ENCODE measurements at regions not wholly inside any gene's neighbourhood (a gene's known extent, or its start where the extent isn't known, plus 50 kb on each side); places are given as distances from the start of the nearest gene placed in this dataset.
"Not testable (repeated sequence)": the region's sequence is repeated elsewhere in the genome, so short reads cannot be mapped to it uniquely, and the experiment has no call there.

GRCh38 chr1:188137221-188137620 lies 1308.5 kb downstream of the PLA2G4A start:
- DNase-seq (ENCODE audit: low read depth, low spot score): no peak

- DNase-seq (ENCODE audit: low read depth, low spot score): no peak
Measured at GRCh38 chr1:188140958-188141357, 1312.2 kb downstream of the PLA2G4A start.

GRCh38 chr1:188154196-188154595 lies 1325.4 kb downstream of the PLA2G4A start:
- DNase-seq (ENCODE audit: low read depth, low spot score): no peak

GRCh38 chr1:188154761-188155160 lies 1326.0 kb downstream of the PLA2G4A start:
- no peak for DNase-seq (ENCODE audit: low read depth, low spot score)

- DNase-seq (ENCODE audit: low read depth, low spot score): no peak
Measured at GRCh38 chr1:188155261-188155660, 1326.5 kb downstream of the PLA2G4A start.

- no peak for DNase-seq (ENCODE audit: low read depth, low spot score)
Measured at GRCh38 chr1:188164459-188164858, 1335.7 kb downstream of the PLA2G4A start.

GRCh38 chr1:188166654-188167053 lies 1337.9 kb downstream of the PLA2G4A start:
- DNase-seq (ENCODE audit: low read depth, low spot score): no peak

GRCh38 chr1:188169971-188170370 lies 1341.2 kb downstream of the PLA2G4A start:
- no peak for DNase-seq (ENCODE audit: low read depth, low spot score)

- DNase-seq (ENCODE audit: low read depth, low spot score): no peak
Measured at GRCh38 chr1:188170411-188170810, 1341.7 kb downstream of the PLA2G4A start.

- DNase-seq (ENCODE audit: low read depth, low spot score): no peak
Measured at GRCh38 chr1:188170935-188171334, 1342.2 kb downstream of the PLA2G4A start.

GRCh38 chr1:188182063-188182462 lies 1353.3 kb downstream of the PLA2G4A start:
- DNase-seq (ENCODE audit: low read depth, low spot score): not testable (repeated sequence)

GRCh38 chr1:188188317-188188716 lies 1359.6 kb downstream of the PLA2G4A start:
- DNase-seq (ENCODE audit: low read depth, low spot score): no peak

GRCh38 chr1:188194916-188195315 lies 1366.2 kb downstream of the PLA2G4A start:
- no peak for DNase-seq (ENCODE audit: low read depth, low spot score)

- DNase-seq (ENCODE audit: low read depth, low spot score): no peak
Measured at GRCh38 chr1:188218289-188218688, 1389.5 kb downstream of the PLA2G4A start.

- no peak for DNase-seq (ENCODE audit: low read depth, low spot score)
Measured at GRCh38 chr1:188220051-188220450, 1391.3 kb downstream of the PLA2G4A start.

- no peak for DNase-seq (ENCODE audit: low read depth, low spot score)
Measured at GRCh38 chr1:188224263-188224662, 1395.5 kb downstream of the PLA2G4A start.

GRCh38 chr1:188225975-188226374 lies 1397.2 kb downstream of the PLA2G4A start:
- no peak for DNase-seq (ENCODE audit: low read depth, low spot score)

- DNase-seq (ENCODE audit: low read depth, low spot score): no peak
Measured at GRCh38 chr1:188228623-188229022, 1399.9 kb downstream of the PLA2G4A start.

GRCh38 chr1:188237573-188238348 lies 1409.0 kb downstream of the PLA2G4A start:
- DNase-seq (ENCODE audit: low read depth, low spot score): peak; percentile 54

GRCh38 chr1:188240772-188241406 lies 1412.1 kb downstream of the PLA2G4A start:
- DNase-seq (ENCODE audit: low read depth, low spot score): no peak

- DNase-seq (ENCODE audit: low read depth, low spot score): no peak
Measured at GRCh38 chr1:188241629-188242028, 1412.9 kb downstream of the PLA2G4A start.

GRCh38 chr1:188243456-188243855 lies 1414.7 kb downstream of the PLA2G4A start:
- no peak for DNase-seq (ENCODE audit: low read depth, low spot score)

- no peak for DNase-seq (ENCODE audit: low read depth, low spot score)
Measured at GRCh38 chr1:188244681-188245080, 1415.9 kb downstream of the PLA2G4A start.

Data from pulmonary artery endothelial cell (primary cell).